Left ventricle myocardium inferior (tissue), 1 donor: ENCODE measurements at regions not wholly inside any gene's neighbourhood (a gene's known extent, or its start where the extent isn't known, plus 50 kb on each side); places are given as distances from the start of the nearest gene placed in this dataset.
"Not testable (repeated sequence)": the region's sequence is repeated elsewhere in the genome, so short reads cannot be mapped to it uniquely, and the experiment has no call there.

ENCODE experiments used
- DNase-seq: peaks from one replicate; pipeline ENCODE4 v3.0.0-alpha.2; 2020
- H3K27ac ChIP-seq: fragments of 200-600 bp; replicated peaks from 2 replicates; pipeline ENCODE4 v1.8.0; 2021
- H3K27me3 ChIP-seq: fragments of 200-600 bp; 2 replicates; pipeline ENCODE4 v1.8.0; 2021; ENCODE audit warnings: low read depth
- H3K36me3 ChIP-seq: fragments of 200-600 bp; 2 replicates; pipeline ENCODE4 v1.8.0; 2021
- H3K4me1 ChIP-seq: fragments of 200-600 bp; 2 replicates; pipeline ENCODE4 v1.8.0; 2021
- H3K4me3 ChIP-seq: fragments of 200-600 bp; 2 replicates; pipeline ENCODE4 v1.8.0; 2021; ENCODE audit warnings: mild to moderate bottlenecking, moderate library complexity
- H3K9me3 ChIP-seq: fragments of 200-600 bp; replicated peaks from 2 replicates; pipeline ENCODE4 v1.8.0; 2021
- CTCF ChIP-seq: fragments of 200-600 bp; IDR thresholded peaks from 2 replicates; pipeline ENCODE4 v1.8.0; 2021; ENCODE audit warnings: antibody characterized with exemption, mild to moderate bottlenecking, borderline replicate concordance
- intact Hi-C: fragments of 100-400 bp; cut with micrococcal nuclease; formaldehyde crosslinking; loops from one replicate; pipeline ENCODE4 v1.11.0; 2022
- donor health status: DM: no; HTN: yes; CAD: no; lungs with severe emphysema.

GRCh38 chrX:42832764-42833549 is 55.0 kb upstream of the PPP1R2C start:
- peaks cover 6% of the 10 kb centered on the region for H3K9me3 ChIP-seq
- H3K4me1 ChIP-seq: no peaks in the 10 kb centered on the region
- H3K36me3 ChIP-seq: no peaks in the 10 kb centered on the region
- no peak for TF ChIP-seq CTCF
- H3K4me3 ChIP-seq: no peak overlapping the region
- H3K27ac ChIP-seq: no peak overlapping the region
- intact Hi-C loops: no loop called here
- no peaks in the 10 kb centered on the region for H3K27me3 ChIP-seq
- DNase-seq: no peak

GRCh38 chrX:42833550-42833940 is 55.6 kb upstream of the PPP1R2C start:
- H3K27me3 ChIP-seq, H3K4me3 ChIP-seq, H3K9me3 ChIP-seq, DNase-seq, intact Hi-C loops, H3K36me3 ChIP-seq, H3K27ac ChIP-seq, H3K4me1 ChIP-seq: not testable (repeated sequence)

- intact Hi-C loops: no loop called here
- Histone ChIP-seq H3K27ac (no peak overlapping the region), H3K4me1 (no peaks in the 10 kb centered on the region), H3K9me3 (no peaks in the 10 kb centered on the region), H3K27me3 (no peaks in the 10 kb centered on the region), H3K36me3 (no peaks in the 10 kb centered on the region), H3K4me3 (no peak overlapping the region)
- no peak for DNase-seq
- no peak for TF ChIP-seq CTCF
Observed at GRCh38 chrX:42837101-42837726, 59.3 kb upstream of the PPP1R2C start.

- H3K4me1 ChIP-seq: no peaks in the 10 kb centered on the region
- no peak overlapping the region for H3K4me3 ChIP-seq
- H3K27ac ChIP-seq: no peak overlapping the region
- no peaks in the 10 kb centered on the region for H3K9me3 ChIP-seq
- TF ChIP-seq CTCF: no peak
- no peaks in the 10 kb centered on the region for H3K27me3 ChIP-seq
- intact Hi-C loops: no loop called here
- DNase-seq: no peak
- no peaks in the 10 kb centered on the region for H3K36me3 ChIP-seq
Observed at GRCh38 chrX:42837747-42838146, 59.8 kb upstream of the PPP1R2C start.

- DNase-seq: no peak
- Histone ChIP-seq H3K36me3 (no peaks in the 10 kb centered on the region), H3K27ac (no peak overlapping the region), H3K27me3 (no peaks in the 10 kb centered on the region), H3K4me1 (no peaks in the 10 kb centered on the region), H3K9me3 (no peaks in the 10 kb centered on the region), H3K4me3 (no peak overlapping the region)
- TF ChIP-seq CTCF: no peak
- intact Hi-C loops: no loop called here
Observed at GRCh38 chrX:42839632-42840031, 61.7 kb upstream of the PPP1R2C start.

- H3K9me3 ChIP-seq: peaks cover 7% of the 10 kb centered on the region
- H3K27me3 ChIP-seq: no peaks in the 10 kb centered on the region
- no peaks in the 10 kb centered on the region for H3K36me3 ChIP-seq
- intact Hi-C loops: no loop called here
- no peak overlapping the region for H3K4me3 ChIP-seq
- H3K27ac ChIP-seq: no peak overlapping the region
- DNase-seq: no peak
- no peaks in the 10 kb centered on the region for H3K4me1 ChIP-seq
- no peak for TF ChIP-seq CTCF
Observed at GRCh38 chrX:42846741-42847140, 68.8 kb upstream of the PPP1R2C start.
